CD4-positive, CD25-positive, alpha-beta regulatory T cell (primary cell): ENCODE measurements at regions not wholly inside any gene's neighbourhood (a gene's known extent, or its start where the extent isn't known, plus 50 kb on each side); places are given as distances from the start of the nearest gene placed in this dataset.

ENCODE experiments used
- ATAC-seq, 2 donors: fragments of 150-1000 bp; cut with Tn5 transposase; one replicate each; pipeline ENCODE4 v1.10.0; 2021; ENCODE audit warnings: low read depth in 2 of 2, moderate number of reproducible peaks in 2 of 2, moderate library complexity in 1 of 2
- DNase-seq, 3 donors: peaks; one replicate each; pipeline versions ENCODE4 v3.0.0 to v3.0.0-alpha.2; 2012 to 2022; ENCODE audit warnings: mixed read lengths in 1 of 3
- H3K27ac ChIP-seq: one replicate; pipeline ENCODE4 v1.7.0; 2013; ENCODE audit warnings: mild to moderate bottlenecking, low read length; ENCODE audit not compliant: insufficient read depth, poor library complexity, severe bottlenecking
- H3K27me3 ChIP-seq: one replicate; pipeline ENCODE4 v1.7.0; 2013; ENCODE audit warnings: low read length; ENCODE audit not compliant: control insufficient read depth, insufficient read depth
- H3K36me3 ChIP-seq: one replicate; pipeline ENCODE4 v1.7.0; 2013; ENCODE audit warnings: mild to moderate bottlenecking, low read length, moderate library complexity; ENCODE audit not compliant: control insufficient read depth, insufficient read depth
- H3K4me1 ChIP-seq: 2 replicates; pipeline ENCODE4 v1.7.0; 2013; ENCODE audit warnings: mild to moderate bottlenecking, low read length; ENCODE audit not compliant: insufficient read depth, control insufficient read depth, poor library complexity, severe bottlenecking
- H3K4me3 ChIP-seq: one replicate; pipeline ENCODE4 v1.7.0; 2013; ENCODE audit warnings: low read depth, mild to moderate bottlenecking, low read length, moderate library complexity
- H3K9me3 ChIP-seq, 2 experiments: 1 replicate in 1 of 2; 2 replicates in 1 of 2; pipeline ENCODE4 v1.7.0; 2013; ENCODE audit warnings: low read length in 2 of 2, mild to moderate bottlenecking in 1 of 2, moderate library complexity in 1 of 2; ENCODE audit not compliant: control insufficient read depth in 2 of 2
- H3K27ac Mint-ChIP-seq, 3 donors: one replicate each; pipeline ENCODE4 v1.8.0; 2020 to 2022; ENCODE audit warnings: mild to moderate bottlenecking in 3 of 3, mixed read lengths in 3 of 3, moderate library complexity in 2 of 3
- H3K27me3 Mint-ChIP-seq: one replicate; pipeline ENCODE4 v1.8.0; 2022; ENCODE audit warnings: mild to moderate bottlenecking, mixed read lengths
- H3K36me3 Mint-ChIP-seq: one replicate; pipeline ENCODE4 v1.8.0; 2020; ENCODE audit warnings: mixed read lengths
- H3K4me1 Mint-ChIP-seq, 4 donors: one replicate each; pipeline ENCODE4 v1.8.0; 2020 to 2022; ENCODE audit warnings: mixed read lengths in 4 of 4, mild to moderate bottlenecking in 1 of 4
- H3K4me3 Mint-ChIP-seq, 4 donors: one replicate each; pipeline ENCODE4 v1.8.0; 2020 to 2022; ENCODE audit warnings: mild to moderate bottlenecking in 4 of 4, mixed read lengths in 4 of 4, moderate library complexity in 3 of 4
- H3K9me3 Mint-ChIP-seq, 7 donors: one replicate each; pipeline ENCODE4 v1.8.0; 2020 to 2022; ENCODE audit warnings: mixed read lengths in 7 of 7, mild to moderate bottlenecking in 3 of 7, moderate library complexity in 2 of 7

- DNase-seq (no peak), ATAC-seq (no peak)
- Histone ChIP-seq H3K9me3 (no peaks in the 10 kb centered on the region), H3K4me3 (no peak overlapping the region), H3K27ac (no peak overlapping the region), H3K4me1 (no peaks in the 10 kb centered on the region), H3K27me3 (no peaks in the 10 kb centered on the region), H3K36me3 (no peaks in the 10 kb centered on the region)
- Mint-ChIP-seq H3K27ac (no peak overlapping the region), H3K9me3 (no peaks in the 10 kb centered on the region), H3K4me1 (no peaks in the 10 kb centered on the region), H3K4me3 (no peak overlapping the region), H3K27me3 (peaks cover 5% of the 10 kb centered on the region), H3K36me3 (no peaks in the 10 kb centered on the region)
Observed at GRCh38 chr21:38599381-38599975, 101.2 kb upstream of the ERG start.

GRCh38 chr21:38600106-38600505, 101.8 kb upstream of the ERG start:
- Histone ChIP-seq H3K27me3 (no peaks in the 10 kb centered on the region), H3K27ac (no peak overlapping the region), H3K9me3 (no peaks in the 10 kb centered on the region), H3K36me3 (no peaks in the 10 kb centered on the region), H3K4me3 (no peak overlapping the region), H3K4me1 (no peaks in the 10 kb centered on the region)
- Mint-ChIP-seq H3K36me3 (no peaks in the 10 kb centered on the region), H3K9me3 (no peaks in the 10 kb centered on the region), H3K27me3 (peaks cover 5% of the 10 kb centered on the region), H3K4me1 (no peaks in the 10 kb centered on the region), H3K4me3 (no peak overlapping the region), H3K27ac (no peak overlapping the region)
- ATAC-seq (no peak), DNase-seq (no peak)

GRCh38 chr21:38605236-38605635, 107.0 kb upstream of the ERG start:
- ATAC-seq (no peak), DNase-seq (no peak)
- no peaks in the 10 kb centered on the region for H3K36me3 ChIP-seq
- no peak overlapping the region for H3K27ac ChIP-seq
- H3K9me3 ChIP-seq: no peaks in the 10 kb centered on the region
- H3K9me3 Mint-ChIP-seq: no peaks in the 10 kb centered on the region
- no peaks in the 10 kb centered on the region for H3K36me3 Mint-ChIP-seq
- no peak overlapping the region for H3K4me3 ChIP-seq
- no peak overlapping the region for H3K27ac Mint-ChIP-seq
- no peaks in the 10 kb centered on the region for H3K4me1 Mint-ChIP-seq
- H3K27me3 ChIP-seq: peaks cover 3% of the 10 kb centered on the region
- H3K4me3 Mint-ChIP-seq: no peak overlapping the region
- H3K27me3 Mint-ChIP-seq: no peaks in the 10 kb centered on the region
- H3K4me1 ChIP-seq: no peaks in the 10 kb centered on the region

GRCh38 chr21:38609580-38609979, 111.3 kb upstream of the ERG start:
- Mint-ChIP-seq H3K27me3 (peaks cover 8% of the 10 kb centered on the region), H3K36me3 (no peaks in the 10 kb centered on the region), H3K27ac (no peak overlapping the region), H3K4me3 (no peak overlapping the region), H3K9me3 (peaks cover 0 to 2% (median 0%) of the 10 kb centered on the region in 7 donors), H3K4me1 (no peaks in the 10 kb centered on the region)
- no peaks in the 10 kb centered on the region for H3K4me1 ChIP-seq
- H3K27me3 ChIP-seq: peaks cover 3% of the 10 kb centered on the region
- no peak overlapping the region for H3K4me3 ChIP-seq
- H3K36me3 ChIP-seq: no peaks in the 10 kb centered on the region
- no peaks in the 10 kb centered on the region for H3K9me3 ChIP-seq
- no peak for ATAC-seq
- no peak for DNase-seq
- no peak overlapping the region for H3K27ac ChIP-seq

GRCh38 chr21:38610623-38611251, 112.5 kb upstream of the ERG start:
- Mint-ChIP-seq H3K27me3 (peaks cover 8% of the 10 kb centered on the region), H3K4me3 (no peak overlapping the region), H3K27ac (no peak overlapping the region), H3K9me3 (peaks cover 0 to 2% (median 0%) of the 10 kb centered on the region in 7 donors), H3K4me1 (no peaks in the 10 kb centered on the region), H3K36me3 (no peaks in the 10 kb centered on the region)
- H3K4me3 ChIP-seq: no peak overlapping the region
- H3K36me3 ChIP-seq: no peaks in the 10 kb centered on the region
- ATAC-seq (no peak), DNase-seq (no peak)
- H3K9me3 ChIP-seq: no peaks in the 10 kb centered on the region
- no peak overlapping the region for H3K27ac ChIP-seq
- H3K27me3 ChIP-seq: peaks cover 3% of the 10 kb centered on the region
- no peaks in the 10 kb centered on the region for H3K4me1 ChIP-seq

- Mint-ChIP-seq H3K27me3 (peaks cover 8% of the 10 kb centered on the region), H3K27ac (no peak overlapping the region), H3K4me1 (no peaks in the 10 kb centered on the region), H3K9me3 (peaks cover 0 to 2% (median 0%) of the 10 kb centered on the region in 7 donors), H3K4me3 (no peak overlapping the region), H3K36me3 (no peaks in the 10 kb centered on the region)
- Histone ChIP-seq H3K36me3 (no peaks in the 10 kb centered on the region), H3K4me1 (no peaks in the 10 kb centered on the region), H3K27me3 (no peaks in the 10 kb centered on the region), H3K4me3 (no peak overlapping the region), H3K9me3 (no peaks in the 10 kb centered on the region), H3K27ac (no peak overlapping the region)
- no peak for ATAC-seq
- no peak for DNase-seq
Observed at GRCh38 chr21:38611277-38611676, 113.0 kb upstream of the ERG start.

GRCh38 chr21:38613686-38614085, 115.4 kb upstream of the ERG start:
- Histone ChIP-seq H3K27me3 (no peaks in the 10 kb centered on the region), H3K9me3 (no peaks in the 10 kb centered on the region), H3K4me1 (no peaks in the 10 kb centered on the region), H3K4me3 (no peak overlapping the region), H3K27ac (no peak overlapping the region), H3K36me3 (no peaks in the 10 kb centered on the region)
- no peak overlapping the region for H3K4me3 Mint-ChIP-seq
- no peaks in the 10 kb centered on the region for H3K4me1 Mint-ChIP-seq
- peaks cover 0 to 3% (median 0%) of the 10 kb centered on the region in 7 donors for H3K9me3 Mint-ChIP-seq
- no peak overlapping the region for H3K27ac Mint-ChIP-seq
- no peak for DNase-seq
- H3K27me3 Mint-ChIP-seq: peaks cover 8% of the 10 kb centered on the region
- no peak for ATAC-seq
- no peaks in the 10 kb centered on the region for H3K36me3 Mint-ChIP-seq

GRCh38 chr21:38614558-38614957, 116.3 kb upstream of the ERG start:
- no peaks in the 10 kb centered on the region for H3K4me1 Mint-ChIP-seq
- Histone ChIP-seq H3K27me3 (no peaks in the 10 kb centered on the region), H3K4me1 (no peaks in the 10 kb centered on the region), H3K4me3 (no peak overlapping the region), H3K9me3 (no peaks in the 10 kb centered on the region), H3K36me3 (no peaks in the 10 kb centered on the region), H3K27ac (no peak overlapping the region)
- ATAC-seq: no peak
- H3K27ac Mint-ChIP-seq: no peak overlapping the region
- peaks cover 8% of the 10 kb centered on the region for H3K27me3 Mint-ChIP-seq
- peaks cover 0 to 3% (median 0%) of the 10 kb centered on the region in 7 donors for H3K9me3 Mint-ChIP-seq
- DNase-seq: no peak
- H3K36me3 Mint-ChIP-seq: no peaks in the 10 kb centered on the region
- H3K4me3 Mint-ChIP-seq: no peak overlapping the region
